ENCODE measurements at regions not wholly inside any gene's neighbourhood (a gene's known extent, or its start where the extent isn't known, plus 50 kb on each side); places are given as distances from the start of the nearest gene placed in this dataset.

GRCh38 chr10:69732826-69733150, 68.9 kb upstream of the COL13A1 start:
- no peak for TF ChIP-seq CTCF (IDR thresholded peaks at IDR 0.05)
- no peak for TF ChIP-seq EZH2 (IDR thresholded peaks at IDR 0.05; ENCODE audit: borderline replicate concordance, insufficient read depth, low read depth, low read length, poor library complexity, severe bottlenecking)
